Chondrocyte (in vitro differentiated cells): ENCODE measurements at regions not wholly inside any gene's neighbourhood (a gene's known extent, or its start where the extent isn't known, plus 50 kb on each side); places are given as distances from the start of the nearest gene placed in this dataset.

ENCODE experiments used
- DNase-seq: peaks from one replicate; pipeline ENCODE4 v3.0.0; 2021; ENCODE audit warnings: mixed read lengths, low spot score
- H3K27ac Mint-ChIP-seq: one replicate; pipeline ENCODE4 v1.8.0; 2021; ENCODE audit warnings: mild to moderate bottlenecking, moderate library complexity, mixed read lengths; ENCODE audit not compliant: unreplicated experiment
- H3K27me3 Mint-ChIP-seq: 2 replicates; pipeline ENCODE4 v1.8.0; 2021; ENCODE audit warnings: low read depth, mixed read lengths
- H3K36me3 Mint-ChIP-seq: 2 replicates; pipeline ENCODE4 v1.8.0; 2021; ENCODE audit warnings: low read depth, mixed read lengths
- H3K4me1 Mint-ChIP-seq: 2 replicates; pipeline ENCODE4 v1.8.0; 2021; ENCODE audit warnings: low read depth, mild to moderate bottlenecking, mixed read lengths
- H3K4me3 Mint-ChIP-seq: one replicate; pipeline ENCODE4 v1.8.0; 2021; ENCODE audit warnings: mild to moderate bottlenecking, moderate library complexity, mixed read lengths; ENCODE audit not compliant: unreplicated experiment
- H3K9me3 Mint-ChIP-seq: 2 replicates; pipeline ENCODE4 v1.8.0; 2021; ENCODE audit warnings: low read depth, mixed read lengths
- CTCF ChIP-seq: fragments of 200-600 bp; sonication (generic); IDR thresholded peaks from 2 replicates; pipeline ENCODE4 v1.5.0; 2021; ENCODE audit warnings: antibody characterized with exemption, mild to moderate bottlenecking, moderate library complexity

- H3K27me3 Mint-ChIP-seq: peaks cover 13% of the 10 kb centered on the region
- TF ChIP-seq CTCF: no peak
- no peaks in the 10 kb centered on the region for H3K36me3 Mint-ChIP-seq
- H3K9me3 Mint-ChIP-seq: no peaks in the 10 kb centered on the region
- H3K4me1 Mint-ChIP-seq: no peaks in the 10 kb centered on the region
- no peak for DNase-seq
- H3K4me3 Mint-ChIP-seq: no peak overlapping the region
- H3K27ac Mint-ChIP-seq: no peak overlapping the region
Measured at GRCh38 chr5:144947023-144947422, 776.4 kb downstream of the KCTD16 start.

GRCh38 chr5:144945503-144945902 lies 774.8 kb downstream of the KCTD16 start:
- Mint-ChIP-seq H3K36me3 (no peaks in the 10 kb centered on the region), H3K4me1 (no peaks in the 10 kb centered on the region), H3K27ac (no peak overlapping the region), H3K27me3 (peaks cover 13% of the 10 kb centered on the region), H3K4me3 (no peak overlapping the region), H3K9me3 (no peaks in the 10 kb centered on the region)
- DNase-seq: no peak
- TF ChIP-seq CTCF: no peak

- Mint-ChIP-seq H3K9me3 (no peaks in the 10 kb centered on the region), H3K4me1 (no peaks in the 10 kb centered on the region), H3K4me3 (no peak overlapping the region), H3K36me3 (no peaks in the 10 kb centered on the region), H3K27me3 (peaks cover 9% of the 10 kb centered on the region), H3K27ac (no peak overlapping the region)
- DNase-seq: no peak
- TF ChIP-seq CTCF: no peak
Measured at GRCh38 chr5:144944936-144945335, 774.3 kb downstream of the KCTD16 start.

GRCh38 chr5:144941004-144941403 lies 770.3 kb downstream of the KCTD16 start:
- Mint-ChIP-seq H3K4me1 (no peaks in the 10 kb centered on the region), H3K36me3 (no peaks in the 10 kb centered on the region), H3K27me3 (peaks cover 15% of the 10 kb centered on the region), H3K27ac (no peak overlapping the region), H3K9me3 (peaks cover 11% of the 10 kb centered on the region), H3K4me3 (no peak overlapping the region)
- no peak for TF ChIP-seq CTCF
- no peak for DNase-seq

- Mint-ChIP-seq H3K27ac (no peak overlapping the region), H3K9me3 (peaks cover 4% of the 10 kb centered on the region), H3K36me3 (no peaks in the 10 kb centered on the region), H3K27me3 (peaks cover 6% of the 10 kb centered on the region), H3K4me1 (no peaks in the 10 kb centered on the region), H3K4me3 (no peak overlapping the region)
- DNase-seq: no peak
- no peak for TF ChIP-seq CTCF
Measured at GRCh38 chr5:144918371-144918770, 747.7 kb downstream of the KCTD16 start.
